ENCODE measurements at regions not wholly inside any gene's neighbourhood (a gene's known extent, or its start where the extent isn't known, plus 50 kb on each side); places are given as distances from the start of the nearest gene placed in this dataset.

DNA sequence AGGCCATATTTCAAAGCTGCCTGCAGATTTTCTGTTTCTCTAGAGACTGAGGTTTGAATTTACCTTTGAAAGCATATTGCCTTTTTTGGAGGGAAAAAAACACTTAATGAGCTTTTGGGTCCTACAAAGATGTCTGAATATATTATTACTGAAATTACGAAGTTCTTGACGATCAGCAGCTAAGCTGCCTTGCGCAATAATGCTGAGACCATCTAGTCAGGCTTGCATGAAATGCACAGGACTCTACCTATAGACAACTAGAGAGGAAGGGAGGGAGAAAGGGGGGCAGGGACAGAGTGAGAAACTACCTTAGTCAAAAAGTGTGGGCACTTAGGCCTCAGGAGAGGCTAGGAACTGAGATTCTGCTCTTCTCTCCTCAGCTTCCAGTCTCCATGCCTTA, 175.9 kb upstream of the KIF2A start:
- Histone ChIP-seq H3K27me3 (ENCODE audit: control insufficient read depth, insufficient read depth, low read length) (no peaks in the 10 kb centered on the region), H3K36me3 (ENCODE audit: control insufficient read depth, insufficient read depth, low read length) (no peaks in the 10 kb centered on the region), H3K9me3 (replicated peaks; ENCODE audit: control insufficient read depth, low read depth, low read length) (no peaks in the 10 kb centered on the region), H3K4me3 (ENCODE audit: low read length) (no peak overlapping the region), H3K27ac (ENCODE audit: low read length) (no peak overlapping the region), H3K4me1 (ENCODE audit: control insufficient read depth, insufficient read depth, low read length) (no peaks in the 10 kb centered on the region)
- no peak for DNase-seq
- no CpG with 5 or more reads among the region's 3 CpGs for WGBS (ENCODE audit: insufficient coverage)

DNA sequence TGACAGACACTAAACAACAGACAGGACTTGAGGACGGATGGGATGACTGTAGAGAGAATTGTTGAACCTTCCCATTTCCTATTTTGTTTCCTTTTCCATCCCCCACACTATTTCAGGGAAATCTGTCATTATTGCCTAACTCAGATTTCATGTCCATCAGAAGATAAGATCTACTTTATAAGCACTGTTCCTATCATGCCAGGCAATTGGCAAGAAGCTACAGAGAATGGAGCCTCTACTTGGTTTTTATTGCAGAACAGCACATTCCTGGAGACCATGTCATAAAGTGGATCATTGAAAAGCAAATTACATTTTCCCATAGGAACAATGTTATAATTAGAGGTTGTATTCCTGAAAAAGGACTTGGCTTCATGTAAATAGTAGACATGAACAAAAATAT, 173.7 kb upstream of the KIF2A start:
- Histone ChIP-seq H3K9me3 (replicated peaks; ENCODE audit: control insufficient read depth, low read depth, low read length) (no peaks in the 10 kb centered on the region), H3K4me1 (ENCODE audit: control insufficient read depth, insufficient read depth, low read length) (no peaks in the 10 kb centered on the region), H3K27ac (ENCODE audit: low read length) (no peak overlapping the region), H3K27me3 (ENCODE audit: control insufficient read depth, insufficient read depth, low read length) (no peaks in the 10 kb centered on the region), H3K36me3 (ENCODE audit: control insufficient read depth, insufficient read depth, low read length) (no peaks in the 10 kb centered on the region), H3K4me3 (ENCODE audit: low read length) (no peak overlapping the region)
- DNase-seq = no peak
- no CpG with 5 or more reads among the region's 1 CpG for WGBS (ENCODE audit: insufficient coverage)

DNA sequence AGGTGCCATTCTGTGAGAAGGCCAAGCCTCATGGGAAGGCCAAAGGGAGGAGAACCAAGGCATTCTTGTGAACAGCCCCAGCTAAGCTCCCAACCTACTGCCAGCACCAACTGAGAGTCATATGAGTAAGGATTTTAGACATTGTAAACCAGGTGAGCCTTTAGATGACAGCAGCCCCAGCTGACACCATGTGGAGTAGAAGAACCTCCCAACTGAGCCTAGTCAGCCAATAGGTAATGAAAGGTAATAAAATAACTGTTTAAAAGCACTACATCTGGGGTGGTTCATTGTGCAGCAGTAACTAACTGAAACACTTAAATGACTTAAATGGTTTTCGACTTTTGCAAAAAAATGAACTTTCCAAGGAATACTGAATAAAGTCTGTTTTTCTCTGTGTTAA, 172.6 kb upstream of the KIF2A start:
- no peak overlapping the region for H3K4me3 ChIP-seq (ENCODE audit: low read length)
- no peak overlapping the region for H3K27ac ChIP-seq (ENCODE audit: low read length)
- WGBS (ENCODE audit: insufficient coverage) = no CpG with 5 or more reads among the region's 1 CpG
- H3K27me3 ChIP-seq (ENCODE audit: control insufficient read depth, insufficient read depth, low read length) = peaks cover under 1% of the 10 kb centered on the region
- no peaks in the 10 kb centered on the region for H3K4me1 ChIP-seq (ENCODE audit: control insufficient read depth, insufficient read depth, low read length)
- H3K9me3 ChIP-seq (replicated peaks; ENCODE audit: control insufficient read depth, low read depth, low read length) = no peaks in the 10 kb centered on the region
- DNase-seq = no peak
- H3K36me3 ChIP-seq (ENCODE audit: control insufficient read depth, insufficient read depth, low read length) = no peaks in the 10 kb centered on the region

DNA sequence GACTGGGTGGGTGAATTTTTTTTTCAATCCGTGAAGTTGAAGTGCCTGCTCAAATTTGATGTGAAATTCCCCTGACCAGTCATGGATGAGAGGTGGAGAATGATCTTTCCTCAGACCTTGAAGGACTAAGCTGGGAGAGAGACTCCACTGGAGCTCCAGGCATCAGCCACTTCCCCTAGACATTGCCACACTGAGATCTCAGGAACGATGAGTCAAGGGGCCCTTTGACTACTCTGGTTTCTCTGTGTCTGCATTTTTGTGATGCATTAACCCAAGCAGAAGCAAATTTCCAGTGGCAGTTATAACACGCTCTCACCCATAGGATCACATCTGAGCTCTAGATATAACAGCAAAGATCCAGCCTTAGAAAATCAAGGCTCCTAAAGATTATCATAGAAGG, 171.2 kb upstream of the KIF2A start:
- Histone ChIP-seq H3K9me3 (replicated peaks; ENCODE audit: control insufficient read depth, low read depth, low read length) (no peaks in the 10 kb centered on the region), H3K36me3 (ENCODE audit: control insufficient read depth, insufficient read depth, low read length) (no peaks in the 10 kb centered on the region), H3K4me1 (ENCODE audit: control insufficient read depth, insufficient read depth, low read length) (no peaks in the 10 kb centered on the region), H3K27me3 (ENCODE audit: control insufficient read depth, insufficient read depth, low read length) (peaks cover 3% of the 10 kb centered on the region), H3K27ac (ENCODE audit: low read length) (no peak overlapping the region), H3K4me3 (ENCODE audit: low read length) (no peak overlapping the region)
- DNase-seq = no peak
- WGBS (ENCODE audit: insufficient coverage) = 71% methylated on average over 1 of the region's 3 CpGs

DNA sequence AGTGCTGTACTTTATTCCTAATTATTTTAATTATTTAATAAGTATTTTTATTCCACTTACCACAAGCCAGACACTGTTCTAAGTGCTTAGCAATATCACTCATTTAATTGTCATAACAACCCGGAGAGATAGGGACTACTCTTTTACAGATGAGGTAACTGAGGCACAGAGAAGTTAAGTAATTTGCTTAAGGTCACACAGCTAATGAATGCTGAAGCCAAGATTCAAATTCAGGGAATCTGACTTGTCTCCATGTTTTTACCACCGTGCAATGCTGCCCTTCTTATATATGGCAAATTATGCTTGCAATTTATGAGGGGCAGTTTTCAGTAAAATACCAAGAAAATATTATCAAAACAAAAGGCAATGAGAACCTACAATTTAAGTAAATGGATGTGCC, 168.4 kb upstream of the KIF2A start:
- Histone ChIP-seq H3K9me3 (replicated peaks; ENCODE audit: control insufficient read depth, low read depth, low read length) (no peaks in the 10 kb centered on the region), H3K4me1 (ENCODE audit: control insufficient read depth, insufficient read depth, low read length) (no peaks in the 10 kb centered on the region), H3K27me3 (ENCODE audit: control insufficient read depth, insufficient read depth, low read length) (peaks cover 3% of the 10 kb centered on the region), H3K36me3 (ENCODE audit: control insufficient read depth, insufficient read depth, low read length) (no peaks in the 10 kb centered on the region), H3K4me3 (ENCODE audit: low read length) (no peak overlapping the region), H3K27ac (ENCODE audit: low read length) (no peak overlapping the region)
- WGBS (ENCODE audit: insufficient coverage) = no CpG with 5 or more reads among the region's 2 CpGs
- no peak for DNase-seq

DNA sequence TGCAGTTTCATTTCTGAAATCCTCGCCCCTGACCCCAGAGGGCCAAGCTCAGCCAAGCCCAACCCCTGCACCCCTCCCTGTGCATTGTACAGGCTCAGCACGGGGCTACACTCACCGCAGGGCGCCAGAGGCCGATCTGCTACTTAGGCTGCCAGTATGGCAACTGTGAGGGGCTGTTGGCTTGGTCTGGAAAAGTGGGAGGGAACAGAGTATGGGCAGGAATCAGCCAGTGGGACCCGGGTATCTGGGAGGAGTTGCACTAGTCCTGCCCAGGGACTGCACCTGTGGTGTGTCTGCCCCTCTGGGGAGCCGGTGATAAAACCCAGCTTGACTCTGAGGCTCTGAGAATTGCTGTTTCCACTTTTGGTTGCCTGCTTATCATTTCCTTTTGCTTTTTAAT, 167.4 kb upstream of the KIF2A start:
- WGBS (ENCODE audit: insufficient coverage) = 35% methylated on average over 4 of the region's 7 CpGs
- H3K27ac ChIP-seq (ENCODE audit: low read length) = no peak overlapping the region
- no peak overlapping the region for H3K4me3 ChIP-seq (ENCODE audit: low read length)
- peaks cover 3% of the 10 kb centered on the region for H3K27me3 ChIP-seq (ENCODE audit: control insufficient read depth, insufficient read depth, low read length)
- DNase-seq = no peak
- H3K4me1 ChIP-seq (ENCODE audit: control insufficient read depth, insufficient read depth, low read length) = no peaks in the 10 kb centered on the region
- no peaks in the 10 kb centered on the region for H3K9me3 ChIP-seq (replicated peaks; ENCODE audit: control insufficient read depth, low read depth, low read length)
- H3K36me3 ChIP-seq (ENCODE audit: control insufficient read depth, insufficient read depth, low read length) = no peaks in the 10 kb centered on the region

DNA sequence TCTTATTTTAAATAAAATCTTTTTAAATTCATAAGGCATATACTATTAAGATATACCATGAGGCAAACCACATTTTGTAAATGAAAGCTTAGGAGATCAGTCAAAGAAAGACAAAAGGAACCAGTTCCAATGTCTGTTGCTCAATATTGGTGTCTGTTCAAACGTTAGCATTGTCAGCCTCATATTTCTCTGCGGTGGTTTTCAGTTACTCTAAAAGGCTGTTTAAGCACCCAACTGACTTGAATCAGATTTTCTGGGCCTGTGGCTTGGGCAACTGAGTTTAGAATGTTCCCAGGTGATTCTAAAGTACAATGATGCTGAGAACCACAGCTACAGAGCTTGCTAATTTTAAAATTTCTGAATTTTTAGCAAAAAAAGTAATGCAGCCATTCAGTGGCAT, 166.3 kb upstream of the KIF2A start:
- no peak overlapping the region for H3K27ac ChIP-seq (ENCODE audit: low read length)
- H3K27me3 ChIP-seq (ENCODE audit: control insufficient read depth, insufficient read depth, low read length) = peaks cover 9% of the 10 kb centered on the region
- 69% methylated on average over 2 of the region's 2 CpGs for WGBS (ENCODE audit: insufficient coverage)

DNA sequence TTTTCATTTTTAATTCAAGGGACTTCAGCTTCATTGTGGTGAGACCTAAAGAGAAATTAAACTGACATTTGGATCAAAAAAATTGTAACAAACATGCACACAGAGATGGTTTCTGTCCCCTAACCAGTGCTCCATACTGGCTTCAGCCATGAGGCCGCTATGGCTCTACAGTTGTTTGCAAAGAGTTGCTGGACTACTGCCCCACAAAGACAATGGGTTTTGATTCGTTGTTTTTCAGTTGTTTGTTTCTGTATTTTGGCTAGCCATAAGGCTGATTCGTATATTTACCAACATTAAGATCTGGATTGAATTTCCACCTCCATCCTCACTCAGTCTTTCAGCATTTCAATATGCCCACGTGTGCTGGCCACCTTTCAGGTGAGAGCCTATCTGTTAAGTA, 163.7 kb upstream of the KIF2A start:
- no peak for DNase-seq
- no peak overlapping the region for H3K27ac ChIP-seq (ENCODE audit: low read length)
- H3K4me1 ChIP-seq (ENCODE audit: control insufficient read depth, insufficient read depth, low read length) = no peaks in the 10 kb centered on the region
- no CpG with 5 or more reads among the region's 4 CpGs for WGBS (ENCODE audit: insufficient coverage)
- no peaks in the 10 kb centered on the region for H3K36me3 ChIP-seq (ENCODE audit: control insufficient read depth, insufficient read depth, low read length)
- H3K9me3 ChIP-seq (replicated peaks; ENCODE audit: control insufficient read depth, low read depth, low read length) = no peaks in the 10 kb centered on the region
- H3K4me3 ChIP-seq (ENCODE audit: low read length) = no peak overlapping the region
- H3K27me3 ChIP-seq (ENCODE audit: control insufficient read depth, insufficient read depth, low read length) = peaks cover 9% of the 10 kb centered on the region

More for the DNA sequence above, 166.3 kb upstream of the KIF2A start:
- H3K4me3 ChIP-seq (ENCODE audit: low read length) = no peak overlapping the region
- DNase-seq = no peak
- no peaks in the 10 kb centered on the region for H3K36me3 ChIP-seq (ENCODE audit: control insufficient read depth, insufficient read depth, low read length)
- no peaks in the 10 kb centered on the region for H3K9me3 ChIP-seq (replicated peaks; ENCODE audit: control insufficient read depth, low read depth, low read length)
- no peaks in the 10 kb centered on the region for H3K4me1 ChIP-seq (ENCODE audit: control insufficient read depth, insufficient read depth, low read length)

DNA sequence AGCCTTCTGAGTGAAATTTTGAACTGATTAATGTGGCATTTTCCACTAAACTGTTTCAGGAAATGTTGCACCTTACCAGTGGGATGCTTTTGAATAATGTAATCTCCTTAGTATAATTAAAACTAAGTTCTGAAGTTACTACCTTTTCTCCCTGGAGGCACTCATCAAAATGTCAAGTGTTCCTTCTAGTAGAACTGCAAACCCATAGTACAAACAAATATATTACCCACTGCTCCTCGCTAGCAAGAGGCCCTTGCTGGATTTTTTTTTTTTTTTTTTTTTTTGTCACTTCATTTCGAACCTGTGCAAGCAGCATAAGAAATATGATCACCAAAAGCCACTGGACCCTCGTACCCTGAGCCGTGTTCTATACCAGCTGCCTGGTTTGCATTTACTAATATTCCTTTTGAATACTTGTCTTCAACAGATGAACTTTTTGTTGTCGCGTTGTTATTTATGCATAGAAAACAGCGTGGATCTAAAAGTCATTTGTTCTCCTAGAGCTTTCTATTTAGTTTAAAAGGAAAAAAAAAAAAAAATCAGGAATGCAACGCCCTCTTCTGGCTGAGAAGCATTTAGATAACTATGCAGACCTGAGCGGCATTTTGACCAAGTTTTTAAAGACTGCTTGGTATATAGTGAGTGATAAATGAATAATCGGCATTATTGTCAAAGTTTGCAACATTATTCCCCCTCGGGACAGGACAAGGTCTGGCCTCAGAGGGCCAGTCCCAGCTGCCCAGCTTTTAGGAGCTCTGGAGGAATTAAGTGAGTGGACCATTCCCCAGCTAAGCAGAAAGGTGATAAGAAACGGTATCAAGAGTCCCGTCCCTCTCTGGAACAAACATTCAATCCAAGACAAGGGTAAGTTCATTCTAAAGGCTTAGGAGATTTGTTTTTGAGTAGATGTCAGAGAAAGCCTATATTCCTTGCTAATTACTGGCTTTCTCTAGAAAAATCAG, 162.5 kb upstream of the KIF2A start:
- H3K27me3 ChIP-seq (ENCODE audit: control insufficient read depth, insufficient read depth, low read length) = peaks cover 7% of the 10 kb centered on the region
- no peak overlapping the region for H3K27ac ChIP-seq (ENCODE audit: low read length)
- H3K4me1 ChIP-seq (ENCODE audit: control insufficient read depth, insufficient read depth, low read length) = no peaks in the 10 kb centered on the region
- peaks cover 2% of the 10 kb centered on the region for H3K9me3 ChIP-seq (replicated peaks; ENCODE audit: control insufficient read depth, low read depth, low read length)
- 6% methylated on average over 3 of the region's 13 CpGs for WGBS (ENCODE audit: insufficient coverage)
- peak; percentile 46 for DNase-seq
- no peak overlapping the region for H3K4me3 ChIP-seq (ENCODE audit: low read length)
- no peaks in the 10 kb centered on the region for H3K36me3 ChIP-seq (ENCODE audit: control insufficient read depth, insufficient read depth, low read length)

DNA sequence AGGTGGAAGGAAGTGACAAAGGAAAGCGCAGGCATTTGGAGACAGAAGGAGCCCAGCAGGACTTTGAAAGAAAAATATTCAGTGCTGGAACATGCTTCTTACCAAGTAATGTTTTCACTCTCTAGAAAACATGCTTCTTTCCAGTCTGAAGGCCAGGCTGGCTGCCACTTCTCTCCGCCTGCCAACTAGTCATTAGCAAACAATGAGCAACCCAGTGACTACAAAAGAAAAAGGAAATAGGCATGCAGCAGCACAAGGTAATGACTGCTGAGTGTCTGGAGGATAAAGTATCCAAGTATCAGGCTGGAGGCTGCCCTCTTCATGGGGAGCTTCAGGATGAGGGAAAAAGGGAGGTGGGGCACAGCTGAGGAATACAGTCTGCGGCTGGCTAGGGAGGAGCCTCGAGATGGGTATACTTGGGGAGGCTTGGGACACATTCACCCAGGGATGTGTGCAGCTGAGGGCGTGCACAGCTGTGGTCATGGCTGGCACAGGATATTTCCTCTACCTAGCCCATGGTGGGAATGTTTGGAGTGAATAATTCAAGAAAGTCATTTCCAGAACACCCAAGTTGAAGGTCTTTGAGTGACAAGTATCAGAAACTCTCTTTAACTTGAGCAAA, 161.5 kb upstream of the KIF2A start:
- no peaks in the 10 kb centered on the region for H3K36me3 ChIP-seq (ENCODE audit: control insufficient read depth, insufficient read depth, low read length)
- no peak overlapping the region for H3K27ac ChIP-seq (ENCODE audit: low read length)
- no peak overlapping the region for H3K4me3 ChIP-seq (ENCODE audit: low read length)
- peaks cover 2% of the 10 kb centered on the region for H3K9me3 ChIP-seq (replicated peaks; ENCODE audit: control insufficient read depth, low read depth, low read length)
- peaks cover 6% of the 10 kb centered on the region for H3K27me3 ChIP-seq (ENCODE audit: control insufficient read depth, insufficient read depth, low read length)
- WGBS (ENCODE audit: insufficient coverage) = 67% methylated on average over 2 of the region's 5 CpGs
- H3K4me1 ChIP-seq (ENCODE audit: control insufficient read depth, insufficient read depth, low read length) = no peaks in the 10 kb centered on the region
- peak; percentile 4 for DNase-seq
